Parathyroid adenoma (tissue), 2 donors: ENCODE measurements at regions not wholly inside any gene's neighbourhood (a gene's known extent, or its start where the extent isn't known, plus 50 kb on each side); places are given as distances from the start of the nearest gene placed in this dataset.

Experiments
- H2AFZ ChIP-seq: fragments of 300-600 bp; sonication (generic); one replicate; pipeline ENCODE4 v1.7.0; 2017; ENCODE audit warnings: antibody characterized with exemption, mild to moderate bottlenecking
- H3K27ac ChIP-seq: fragments of 300-600 bp; sonication (generic); one replicate; pipeline ENCODE4 v1.7.0; 2017
- H3K27me3 ChIP-seq: fragments of 300-600 bp; sonication (generic); one replicate; pipeline ENCODE4 v1.7.0; 2017; ENCODE audit warnings: low read length; ENCODE audit not compliant: control insufficient read depth, insufficient read depth
- H3K36me3 ChIP-seq: fragments of 300-600 bp; sonication (generic); one replicate; pipeline ENCODE4 v1.7.0; 2017; ENCODE audit warnings: low read length; ENCODE audit not compliant: control insufficient read depth, insufficient read depth
- H3K4me1 ChIP-seq: fragments of 300-600 bp; sonication (generic); one replicate; pipeline ENCODE4 v1.7.0; 2017; ENCODE audit warnings: control low read depth
- H3K4me2 ChIP-seq: fragments of 300-600 bp; sonication (generic); one replicate; pipeline ENCODE4 v1.7.0; 2017; ENCODE audit warnings: low read length
- H3K4me3 ChIP-seq: fragments of 300-600 bp; sonication (generic); one replicate; pipeline ENCODE4 v1.7.0; 2017; ENCODE audit warnings: low read depth, low read length
- H3K79me2 ChIP-seq: fragments of 300-600 bp; sonication (generic); one replicate; pipeline ENCODE4 v1.7.0; 2017; ENCODE audit warnings: control low read depth
- H3K9ac ChIP-seq: fragments of 300-600 bp; sonication (generic); one replicate; pipeline ENCODE4 v1.7.0; 2017; ENCODE audit warnings: mild to moderate bottlenecking
- H3K9me3 ChIP-seq: fragments of 300-600 bp; sonication (generic); one replicate; pipeline ENCODE4 v1.7.0; 2017; ENCODE audit warnings: low read length; ENCODE audit not compliant: control insufficient read depth
- CTCF ChIP-seq: fragments of 300-600 bp; sonication (generic); IDR thresholded peaks from one replicate; pipeline ENCODE4 v1.7.0; 2017; ENCODE audit warnings: antibody characterized with exemption, mild to moderate bottlenecking
- donor health status: primary hyperparathyroidism.

DNA sequence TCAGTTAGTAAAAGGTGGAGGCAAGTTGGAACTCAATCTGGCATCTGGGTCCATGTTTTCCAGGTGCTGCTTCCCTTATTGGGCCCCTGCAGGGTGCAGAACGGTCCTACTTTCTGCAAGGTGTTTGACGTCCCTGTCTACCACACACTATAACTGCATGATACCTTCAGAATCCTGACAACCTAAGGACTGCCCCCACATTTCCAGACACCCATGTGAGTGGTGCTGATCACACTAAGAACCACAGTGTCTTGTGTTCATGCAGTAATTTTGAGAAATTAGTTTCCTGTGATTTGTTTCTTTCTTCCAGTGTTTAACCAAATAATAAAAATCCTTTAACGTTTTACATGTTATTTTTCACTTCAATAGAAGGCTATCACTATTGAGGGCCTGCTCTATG lies 121.1 kb upstream of the MDM1 start:
- H3K9me3 ChIP-seq, result no peaks in the 10 kb centered on the region
- no peak for TF ChIP-seq CTCF
- H3K4me2 ChIP-seq, result no peak overlapping the region
- no peaks in the 10 kb centered on the region for H3K79me2 ChIP-seq
- H3K4me3 ChIP-seq, result no peak overlapping the region
- H3K4me1 ChIP-seq, result peaks cover 14% of the 10 kb centered on the region
- no peaks in the 10 kb centered on the region for H3K27me3 ChIP-seq
- H2AFZ ChIP-seq, result no peak overlapping the region
- no peak overlapping the region for H3K9ac ChIP-seq
- H3K36me3 ChIP-seq, result no peaks in the 10 kb centered on the region
- H3K27ac ChIP-seq, result no peak overlapping the region

DNA sequence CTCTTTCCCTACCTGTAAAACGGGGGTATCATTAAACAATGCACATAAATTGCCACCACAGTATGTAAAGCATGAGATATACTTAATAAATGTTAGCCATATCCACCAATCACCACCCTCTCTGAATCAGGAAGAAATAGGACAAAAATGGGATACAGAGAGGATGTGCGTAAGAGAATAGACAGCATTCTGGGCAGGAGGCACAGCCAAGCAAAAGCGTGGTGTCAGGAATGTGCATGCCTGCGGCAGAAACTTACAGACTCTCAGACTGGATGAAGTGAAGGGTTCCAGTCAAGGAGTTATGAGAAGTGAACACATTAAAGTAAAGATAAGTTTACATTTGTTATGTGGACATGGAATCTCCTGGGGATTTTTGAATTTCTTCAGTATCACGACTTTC lies 121.7 kb upstream of the MDM1 start:
- no peak overlapping the region for H2AFZ ChIP-seq
- no peaks in the 10 kb centered on the region for H3K36me3 ChIP-seq
- H3K4me1 ChIP-seq, result peaks cover 14% of the 10 kb centered on the region

DNA sequence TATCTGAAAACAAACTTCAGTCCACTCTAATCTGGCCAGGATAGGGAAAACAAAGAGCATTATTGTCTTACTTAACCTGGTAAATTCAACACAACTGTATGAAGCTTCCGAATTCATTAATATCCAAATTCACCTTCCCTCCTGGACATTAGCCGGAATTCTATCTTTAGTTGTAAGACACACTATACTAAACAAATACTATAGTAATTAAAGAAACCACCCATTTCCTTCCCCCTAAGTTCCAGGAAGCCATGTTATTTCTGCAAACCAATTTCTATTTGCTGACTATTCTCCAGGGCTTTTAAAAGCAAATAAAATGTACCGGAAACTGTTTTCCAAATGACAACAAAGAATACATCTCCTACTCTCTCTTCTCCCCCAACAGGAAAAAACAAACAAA lies 122.7 kb upstream of the MDM1 start:
- Histone ChIP-seq H2AFZ (no peak overlapping the region), H3K9ac (no peak overlapping the region), H3K36me3 (no peaks in the 10 kb centered on the region), H3K4me1 (peaks cover 10% of the 10 kb centered on the region), H3K4me3 (no peak overlapping the region), H3K9me3 (no peaks in the 10 kb centered on the region), H3K27ac (peak overlapping the region; percentile 40), H3K27me3 (no peaks in the 10 kb centered on the region), H3K79me2 (no peaks in the 10 kb centered on the region), H3K4me2 (no peak overlapping the region)
- TF ChIP-seq CTCF, result no peak

More for the DNA sequence above, 121.7 kb upstream of the MDM1 start:
- no peak overlapping the region for H3K9ac ChIP-seq
- H3K27ac ChIP-seq, result peak overlapping the region; percentile 27
- no peaks in the 10 kb centered on the region for H3K9me3 ChIP-seq
- TF ChIP-seq CTCF, result no peak
- no peak overlapping the region for H3K4me3 ChIP-seq
- no peaks in the 10 kb centered on the region for H3K27me3 ChIP-seq
- no peak overlapping the region for H3K4me2 ChIP-seq
- no peaks in the 10 kb centered on the region for H3K79me2 ChIP-seq

- Histone ChIP-seq H3K4me1 (peaks cover 10% of the 10 kb centered on the region), H3K27ac (peak overlapping the region; percentile 40), H3K27me3 (no peaks in the 10 kb centered on the region), H3K79me2 (no peaks in the 10 kb centered on the region), H3K4me3 (no peak overlapping the region), H3K36me3 (no peaks in the 10 kb centered on the region), H3K9ac (no peak overlapping the region), H3K4me2 (no peak overlapping the region), H2AFZ (peak overlapping the region; percentile 0), H3K9me3 (no peaks in the 10 kb centered on the region)
- TF ChIP-seq CTCF, result no peak
Measured at GRCh38 chr12:68455691-68456345, 123.7 kb upstream of the MDM1 start.

GRCh38 chr12:68458866-68459265 lies 126.7 kb upstream of the MDM1 start:
- Histone ChIP-seq H3K9me3 (no peaks in the 10 kb centered on the region), H3K36me3 (no peaks in the 10 kb centered on the region), H3K4me2 (no peak overlapping the region), H3K27ac (no peak overlapping the region), H2AFZ (no peak overlapping the region), H3K27me3 (no peaks in the 10 kb centered on the region), H3K79me2 (no peaks in the 10 kb centered on the region), H3K9ac (no peak overlapping the region), H3K4me1 (no peaks in the 10 kb centered on the region), H3K4me3 (no peak overlapping the region)
- TF ChIP-seq CTCF, result no peak
